ENCODE measurements at regions not wholly inside any gene's neighbourhood (a gene's known extent, or its start where the extent isn't known, plus 50 kb on each side); places are given as distances from the start of the nearest gene placed in this dataset.
"Not testable (repeated sequence)": the region's sequence is repeated elsewhere in the genome, so short reads cannot be mapped to it uniquely, and the experiment has no call there.

GRCh38 chr9:41783070-41783810, 346.0 kb downstream of the CNTNAP3B start:
- DNase-seq; CTCF ChIA-PET; H3K27ac Mint-ChIP-seq; H3K4me1 Mint-ChIP-seq; H3K36me3 Mint-ChIP-seq; H3K9me3 Mint-ChIP-seq (ENCODE audit: low read depth); H3K27me3 Mint-ChIP-seq; ATAC-seq; H3K4me3 Mint-ChIP-seq: not testable (repeated sequence)

GRCh38 chr9:41781899-41782298, 347.3 kb downstream of the CNTNAP3B start:
- H3K4me3 Mint-ChIP-seq; DNase-seq; H3K4me1 Mint-ChIP-seq; H3K9me3 Mint-ChIP-seq (ENCODE audit: low read depth); H3K27ac Mint-ChIP-seq; H3K27me3 Mint-ChIP-seq; ATAC-seq; H3K36me3 Mint-ChIP-seq; CTCF ChIA-PET: not testable (repeated sequence)

- CTCF ChIA-PET; H3K27ac Mint-ChIP-seq; H3K9me3 Mint-ChIP-seq (ENCODE audit: low read depth); H3K27me3 Mint-ChIP-seq; H3K4me3 Mint-ChIP-seq; DNase-seq; H3K36me3 Mint-ChIP-seq; ATAC-seq; H3K4me1 Mint-ChIP-seq: not testable (repeated sequence)
These were observed 349.3 kb downstream of the CNTNAP3B start for GRCh38 chr9:41779897-41780406.

GRCh38 chr9:41779192-41779591, 350.0 kb downstream of the CNTNAP3B start:
- H3K27me3 Mint-ChIP-seq; H3K4me3 Mint-ChIP-seq; DNase-seq; H3K9me3 Mint-ChIP-seq (ENCODE audit: low read depth); ATAC-seq; CTCF ChIA-PET; H3K27ac Mint-ChIP-seq; H3K4me1 Mint-ChIP-seq; H3K36me3 Mint-ChIP-seq: not testable (repeated sequence)

- ATAC-seq; H3K27ac Mint-ChIP-seq; H3K36me3 Mint-ChIP-seq; H3K4me1 Mint-ChIP-seq; H3K27me3 Mint-ChIP-seq; CTCF ChIA-PET; H3K9me3 Mint-ChIP-seq (ENCODE audit: low read depth); H3K4me3 Mint-ChIP-seq; DNase-seq: not testable (repeated sequence)
These were observed 350.6 kb downstream of the CNTNAP3B start for GRCh38 chr9:41778535-41779071.

GRCh38 chr9:41777536-41777935, 351.7 kb downstream of the CNTNAP3B start:
- CTCF ChIA-PET; H3K4me1 Mint-ChIP-seq; H3K4me3 Mint-ChIP-seq; ATAC-seq; H3K36me3 Mint-ChIP-seq; H3K27me3 Mint-ChIP-seq; DNase-seq; H3K9me3 Mint-ChIP-seq (ENCODE audit: low read depth); H3K27ac Mint-ChIP-seq: not testable (repeated sequence)

GRCh38 chr9:41772541-41772940, 356.7 kb downstream of the CNTNAP3B start:
- H3K4me1 Mint-ChIP-seq; H3K4me3 Mint-ChIP-seq; H3K9me3 Mint-ChIP-seq (ENCODE audit: low read depth); ATAC-seq; CTCF ChIA-PET; H3K27ac Mint-ChIP-seq; H3K27me3 Mint-ChIP-seq; DNase-seq; H3K36me3 Mint-ChIP-seq: not testable (repeated sequence)

GRCh38 chr9:41771693-41772092, 357.5 kb downstream of the CNTNAP3B start:
- H3K4me1 Mint-ChIP-seq; ATAC-seq; DNase-seq; H3K27me3 Mint-ChIP-seq; CTCF ChIA-PET; H3K9me3 Mint-ChIP-seq (ENCODE audit: low read depth); H3K27ac Mint-ChIP-seq; H3K36me3 Mint-ChIP-seq; H3K4me3 Mint-ChIP-seq: not testable (repeated sequence)

GRCh38 chr9:41754822-41755221, 374.4 kb downstream of the CNTNAP3B start:
- H3K27me3 Mint-ChIP-seq; DNase-seq; H3K36me3 Mint-ChIP-seq; ATAC-seq; H3K27ac Mint-ChIP-seq; H3K9me3 Mint-ChIP-seq (ENCODE audit: low read depth); H3K4me3 Mint-ChIP-seq; CTCF ChIA-PET; H3K4me1 Mint-ChIP-seq: not testable (repeated sequence)

GRCh38 chr9:41754403-41754802, 374.8 kb downstream of the CNTNAP3B start:
- H3K4me1 Mint-ChIP-seq; H3K9me3 Mint-ChIP-seq (ENCODE audit: low read depth); H3K4me3 Mint-ChIP-seq; H3K27ac Mint-ChIP-seq; ATAC-seq; H3K27me3 Mint-ChIP-seq; CTCF ChIA-PET; DNase-seq; H3K36me3 Mint-ChIP-seq: not testable (repeated sequence)

GRCh38 chr9:41741897-41742296, 387.3 kb downstream of the CNTNAP3B start:
- CTCF ChIA-PET; DNase-seq; H3K9me3 Mint-ChIP-seq (ENCODE audit: low read depth); H3K27me3 Mint-ChIP-seq; H3K4me1 Mint-ChIP-seq; H3K4me3 Mint-ChIP-seq; ATAC-seq; H3K36me3 Mint-ChIP-seq; H3K27ac Mint-ChIP-seq: not testable (repeated sequence)

GRCh38 chr9:41741173-41741572, 388.1 kb downstream of the CNTNAP3B start:
- DNase-seq; H3K9me3 Mint-ChIP-seq (ENCODE audit: low read depth); CTCF ChIA-PET; ATAC-seq; H3K36me3 Mint-ChIP-seq; H3K27ac Mint-ChIP-seq; H3K4me3 Mint-ChIP-seq; H3K4me1 Mint-ChIP-seq; H3K27me3 Mint-ChIP-seq: not testable (repeated sequence)

- DNase-seq; CTCF ChIA-PET; H3K4me1 Mint-ChIP-seq; H3K36me3 Mint-ChIP-seq; ATAC-seq; H3K27ac Mint-ChIP-seq; H3K27me3 Mint-ChIP-seq; H3K9me3 Mint-ChIP-seq (ENCODE audit: low read depth); H3K4me3 Mint-ChIP-seq: not testable (repeated sequence)
These were observed 390.5 kb downstream of the CNTNAP3B start for GRCh38 chr9:41738681-41739080.

- H3K4me1 Mint-ChIP-seq; H3K36me3 Mint-ChIP-seq; H3K4me3 Mint-ChIP-seq; H3K27me3 Mint-ChIP-seq; DNase-seq; ATAC-seq; H3K9me3 Mint-ChIP-seq (ENCODE audit: low read depth); CTCF ChIA-PET; H3K27ac Mint-ChIP-seq: not testable (repeated sequence)
These were observed 430.0 kb downstream of the CNTNAP3B start for GRCh38 chr9:41699190-41699589.

All from activated CD8-positive, alpha-beta memory T cell treated with anti-CD3 and anti-CD28 coated beads, Interleukin-2, amount 10 ng/mL, durations not matched to agents 7 days and 5 days (primary cell).